CD4-positive, alpha-beta T cell treated with Interleukin-15 for 4 hours (primary cell): ENCODE measurements at regions not wholly inside any gene's neighbourhood (a gene's known extent, or its start where the extent isn't known, plus 50 kb on each side); places are given as distances from the start of the nearest gene placed in this dataset.
"Not testable (repeated sequence)": the region's sequence is repeated elsewhere in the genome, so short reads cannot be mapped to it uniquely, and the experiment has no call there.

Source experiments
- DNase-seq: peaks from one replicate; pipeline ENCODE4 v3.0.0-alpha.2; 2020; ENCODE audit warnings: low spot score

DNA sequence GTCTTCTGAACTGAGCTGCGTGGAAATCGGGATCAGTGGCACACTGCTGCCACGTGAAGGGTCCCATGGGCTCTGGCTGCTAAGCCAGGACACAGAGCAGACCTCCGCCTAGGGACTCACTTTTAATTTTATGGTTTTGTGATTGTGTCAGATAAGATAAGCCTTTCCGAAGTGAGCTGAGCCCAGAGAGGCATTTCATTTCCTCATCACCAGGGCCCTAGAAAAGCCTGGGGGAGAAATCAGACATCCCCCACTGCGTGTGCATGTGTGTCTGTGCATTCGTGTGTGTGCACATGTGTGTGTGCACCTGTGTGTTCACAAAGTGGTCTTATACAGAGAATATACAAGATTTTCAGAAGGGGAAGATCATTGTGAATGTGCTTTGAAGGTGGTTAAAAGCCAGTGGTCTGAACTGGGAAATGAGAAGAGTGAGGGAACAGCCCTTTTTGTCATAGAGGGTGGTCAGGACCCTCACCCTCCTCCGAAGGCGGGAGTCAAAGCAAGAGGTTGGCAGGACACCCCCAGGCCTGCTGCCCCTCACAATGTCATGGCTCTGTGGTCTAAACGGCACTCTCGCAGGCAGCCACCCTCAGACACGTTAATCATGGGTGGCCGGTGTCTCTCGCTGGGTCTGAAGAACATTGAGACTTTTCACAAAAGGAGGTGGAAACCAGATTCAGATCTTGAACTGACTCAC lies 176.1 kb upstream of the PFKP start:
- DNase-seq = no peak

DNA sequence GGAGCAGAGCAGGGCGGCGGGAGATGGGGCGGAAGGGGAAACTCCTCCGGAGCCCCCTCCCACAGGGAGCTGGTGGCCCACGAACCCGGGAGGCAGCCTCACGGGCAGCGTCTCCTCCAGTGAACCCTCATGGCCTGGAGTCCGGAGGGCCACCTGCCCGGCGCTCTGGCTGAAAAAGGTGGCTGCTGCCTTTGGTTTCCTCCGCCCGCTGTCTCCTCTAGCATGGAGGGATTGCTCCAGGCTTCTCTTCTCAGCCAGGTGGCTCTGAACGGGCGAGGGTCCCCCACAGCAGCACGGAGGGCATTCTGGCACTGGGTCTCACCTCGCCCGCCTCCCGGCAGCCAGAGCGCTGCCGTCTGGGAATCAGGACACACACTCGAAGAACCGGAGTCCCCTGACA lies 177.3 kb upstream of the PFKP start:
- DNase-seq = no peak

DNA sequence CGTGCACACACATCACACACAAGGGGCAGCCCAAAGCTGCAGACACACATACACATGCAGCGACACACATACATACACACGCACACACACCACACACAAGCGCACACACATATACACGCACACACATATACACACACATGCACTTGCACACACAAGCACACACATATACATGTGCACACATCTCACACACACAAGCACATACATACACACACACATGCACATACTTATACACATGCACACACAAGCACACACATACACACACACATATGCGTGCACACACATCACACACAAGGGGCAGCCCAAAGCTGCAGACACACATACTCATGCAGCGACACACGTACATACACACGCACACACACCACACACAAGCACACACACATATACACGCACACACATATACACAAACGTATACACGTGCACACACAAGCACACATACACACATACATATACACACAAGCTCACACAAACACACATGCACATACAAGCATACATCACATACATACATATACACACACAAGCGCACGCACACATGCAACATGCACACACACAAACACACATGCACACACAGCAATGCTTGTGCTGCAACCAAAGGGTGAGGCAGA lies 178.8 kb upstream of the PFKP start:
- no peak for DNase-seq

DNA sequence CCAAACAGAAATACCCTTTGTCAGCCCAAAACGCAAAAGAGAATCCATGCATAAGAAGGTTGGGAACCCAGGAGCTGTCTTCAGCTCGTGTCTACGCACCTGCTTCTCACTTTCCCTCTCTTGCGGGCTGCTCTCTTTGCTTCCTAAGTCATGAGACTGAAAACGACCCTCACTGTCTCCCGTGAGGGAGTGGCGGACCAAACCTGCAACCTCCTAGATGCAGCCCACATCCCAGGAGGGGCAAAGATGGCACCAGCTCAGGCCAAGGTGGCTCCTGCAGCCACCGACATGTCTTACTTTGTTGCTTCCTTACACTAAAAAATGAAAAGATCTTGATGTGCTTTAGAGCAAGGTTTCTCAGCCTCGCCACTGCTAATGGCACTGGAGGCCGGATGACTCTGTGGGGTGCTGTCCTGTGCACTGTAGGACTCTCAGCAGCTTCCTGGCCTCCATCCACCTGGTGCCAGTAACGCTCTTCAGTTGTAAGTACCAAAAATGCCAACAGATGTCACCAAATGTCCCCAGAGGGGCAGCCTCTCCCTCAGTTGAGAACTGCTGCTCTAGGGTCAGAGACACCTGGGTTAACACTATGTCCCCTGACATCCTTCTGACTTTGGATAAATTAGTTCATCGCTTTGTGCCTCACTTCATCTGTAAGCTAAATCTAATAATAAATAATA lies 179.8 kb upstream of the PFKP start:
- no peak for DNase-seq

DNA sequence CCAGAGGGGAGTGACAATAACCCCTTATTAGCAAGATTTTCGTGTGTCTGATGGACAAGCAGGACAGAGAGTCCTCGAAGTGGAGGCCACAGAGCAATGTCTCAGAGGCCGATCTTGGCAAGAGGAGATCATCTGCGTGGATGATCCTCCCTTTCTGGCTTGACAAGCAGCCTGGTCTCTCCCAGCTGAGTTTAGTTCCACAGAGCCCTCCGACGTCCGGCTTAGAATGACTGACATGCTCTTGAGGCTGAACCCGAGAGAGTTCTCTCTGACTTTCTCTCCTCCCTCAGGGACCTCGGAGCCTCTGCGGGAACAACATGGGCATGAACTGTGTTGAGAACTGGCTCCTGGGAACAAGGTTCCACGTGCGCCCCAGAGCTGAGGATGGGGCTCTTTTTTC lies 180.7 kb upstream of the PFKP start:
- no peak for DNase-seq

DNA sequence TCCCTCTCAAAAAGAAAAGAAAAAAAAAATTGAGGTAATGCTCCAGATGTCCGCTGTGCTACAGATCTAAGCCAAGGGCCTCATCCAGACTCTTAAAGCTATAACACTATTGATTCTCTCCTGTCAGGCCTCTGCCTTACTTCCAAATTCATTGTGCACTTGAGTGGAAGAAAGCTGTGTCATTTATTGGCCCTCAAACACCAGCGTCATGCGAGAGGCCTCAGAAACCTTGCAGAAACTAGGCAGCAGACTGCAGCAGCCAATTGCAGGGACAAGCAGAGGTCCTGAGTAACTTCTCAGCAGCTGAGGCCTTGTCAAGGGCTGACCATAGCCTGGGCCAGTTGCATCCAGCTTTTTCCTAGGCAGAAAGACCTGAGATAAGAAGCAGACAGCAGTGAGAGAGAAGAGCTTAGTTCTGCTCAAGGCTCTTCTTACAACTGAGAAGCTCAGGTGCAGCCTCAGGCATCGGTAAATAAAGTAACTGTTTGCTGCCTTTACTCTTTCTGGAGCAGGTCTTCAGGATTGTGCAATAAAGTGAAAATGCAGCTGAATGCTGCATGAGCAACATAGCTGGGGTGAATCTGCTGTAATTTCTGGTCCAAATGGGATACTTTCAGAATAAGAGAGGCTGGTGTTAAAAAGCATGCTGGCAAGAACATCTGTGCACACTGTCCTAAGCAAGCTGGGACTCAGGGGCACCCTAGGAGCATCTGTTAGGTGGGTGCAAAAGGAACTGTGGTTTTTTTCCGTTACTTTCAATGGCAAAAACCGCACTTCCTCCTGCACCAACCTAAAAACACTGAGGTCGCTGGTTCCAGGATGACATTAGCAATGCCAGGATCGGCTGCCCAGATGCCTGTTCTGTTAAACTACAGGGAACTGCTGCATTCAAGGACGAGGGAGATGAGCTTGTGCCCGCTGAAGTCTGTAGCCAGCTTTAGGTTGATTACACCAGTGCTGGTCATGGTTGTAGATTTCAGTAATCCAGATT lies 181.8 kb upstream of the PFKP start:
- DNase-seq = no peak

DNA sequence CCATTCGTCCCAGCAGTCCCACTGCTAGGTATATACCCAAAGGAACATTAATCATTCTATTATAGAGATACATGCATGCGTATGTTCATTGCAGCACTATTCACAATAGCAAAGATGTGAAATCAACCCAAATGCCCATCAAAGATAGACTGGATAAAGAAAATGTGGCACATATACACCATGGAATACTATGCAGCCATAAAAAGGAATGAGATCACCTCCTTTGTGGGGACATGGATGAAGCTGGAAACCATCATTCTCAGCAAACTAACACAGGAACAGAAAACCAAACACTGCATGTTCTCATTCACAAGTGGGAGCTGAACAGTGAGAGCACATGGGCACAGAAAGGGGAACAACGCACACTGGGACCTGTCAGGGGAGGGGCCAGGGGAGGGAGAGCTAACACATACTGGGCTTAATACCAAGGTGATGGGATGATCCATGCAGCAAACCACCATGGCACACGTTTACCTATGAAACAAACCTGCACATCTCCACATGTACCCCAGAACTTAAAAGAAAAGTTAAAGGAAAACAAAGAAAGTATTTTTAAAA lies 183.3 kb upstream of the PFKP start:
- DNase-seq = not testable (repeated sequence)

DNA sequence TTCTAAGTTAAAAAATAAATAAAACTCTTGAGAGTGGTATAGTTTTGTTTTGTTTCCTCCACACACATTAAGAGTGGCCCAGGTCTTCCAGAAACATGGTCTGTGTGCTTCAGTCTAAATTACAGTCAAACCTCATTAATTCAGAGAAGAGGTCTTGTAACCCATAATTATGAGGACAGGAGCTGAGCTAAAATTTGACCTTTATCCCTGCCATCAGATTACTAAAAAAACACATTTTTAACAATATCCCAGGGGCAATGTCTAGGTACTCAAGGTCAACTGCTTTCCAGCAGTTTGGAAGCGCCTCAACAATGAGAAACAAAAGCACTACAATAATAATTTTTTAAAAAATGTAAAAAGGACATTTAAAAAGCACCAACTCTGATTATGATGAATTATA lies 184.1 kb upstream of the PFKP start:
- no peak for DNase-seq

DNA sequence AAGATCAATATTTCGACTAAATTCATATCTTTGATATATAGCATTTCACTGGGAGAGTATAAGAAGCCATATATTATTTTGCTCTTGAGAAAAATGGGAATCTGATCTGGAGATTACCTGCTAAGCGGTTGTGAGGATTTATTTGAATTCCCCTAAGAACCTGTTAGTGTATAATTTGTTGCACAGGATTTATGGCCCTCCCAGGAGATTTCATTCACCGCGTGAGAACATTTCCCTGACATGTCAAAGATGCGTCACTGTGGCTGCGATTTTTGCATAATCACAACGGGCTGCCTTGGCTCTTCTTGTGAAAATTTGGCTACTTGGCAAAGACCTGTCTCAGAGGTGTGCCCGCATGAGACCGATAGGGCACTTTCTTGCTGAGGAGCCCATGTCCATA lies 184.7 kb upstream of the PFKP start:
- no peak for DNase-seq

DNA sequence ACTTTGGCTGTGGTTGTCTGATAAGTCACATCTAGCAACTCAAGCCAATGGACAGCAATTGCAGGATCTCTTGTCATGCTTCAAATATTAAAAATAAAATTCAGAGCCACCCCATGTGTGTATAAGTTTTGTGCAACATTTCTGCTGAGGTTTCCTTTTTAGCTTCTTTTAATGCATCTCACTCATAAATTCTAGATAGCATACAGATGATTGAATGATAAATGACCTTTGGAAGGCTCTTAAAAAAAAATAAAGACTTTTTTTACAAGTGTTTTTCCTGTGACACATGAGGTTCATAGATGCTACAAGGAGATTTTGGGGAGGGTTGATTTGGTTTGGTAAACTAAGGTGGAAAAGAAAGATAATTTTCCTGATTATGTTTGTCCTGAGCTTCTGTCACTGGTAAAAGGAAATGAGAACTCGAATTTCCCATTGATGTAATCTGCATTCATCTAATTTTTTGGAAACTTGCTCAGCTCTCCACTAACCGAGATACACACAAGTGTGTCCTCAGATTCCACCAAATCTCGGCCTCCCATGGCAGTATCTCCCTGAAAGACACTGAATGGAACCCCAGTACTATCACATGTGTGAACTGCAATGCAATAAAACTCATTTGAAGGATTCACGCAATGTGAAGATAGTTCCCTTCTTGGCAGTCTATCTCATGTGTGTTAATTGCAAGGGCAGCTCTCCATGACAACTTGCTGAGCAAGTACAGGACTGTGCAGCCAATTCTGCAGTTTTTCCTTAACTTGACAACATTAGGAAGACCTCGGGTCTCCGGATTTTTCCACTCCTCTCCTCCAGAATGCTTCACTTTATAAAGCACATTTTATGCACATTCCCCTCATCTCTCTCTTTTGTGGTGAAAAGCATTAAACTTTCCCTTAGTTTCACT lies 185.4 kb upstream of the PFKP start:
- no peak for DNase-seq

DNA sequence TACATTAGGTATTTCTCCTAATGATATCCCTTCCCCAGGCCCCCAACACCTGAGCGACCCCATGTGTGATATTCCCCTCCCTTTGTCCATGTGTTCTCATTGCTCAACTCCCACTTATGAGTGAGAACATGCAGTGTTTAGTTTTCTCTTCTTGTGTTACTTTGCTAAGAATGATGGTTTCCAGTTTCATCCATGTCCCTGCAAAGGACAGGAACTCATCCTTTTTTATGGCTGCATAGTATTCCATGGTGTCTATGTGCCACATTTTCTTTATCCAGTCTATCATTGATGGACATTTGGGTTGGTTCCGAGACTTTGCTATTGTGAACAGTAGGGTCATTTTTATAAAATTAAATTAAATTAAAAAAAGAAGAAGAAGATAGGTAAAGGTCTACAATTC lies 187.3 kb upstream of the PFKP start:
- not testable (repeated sequence) for DNase-seq

DNA sequence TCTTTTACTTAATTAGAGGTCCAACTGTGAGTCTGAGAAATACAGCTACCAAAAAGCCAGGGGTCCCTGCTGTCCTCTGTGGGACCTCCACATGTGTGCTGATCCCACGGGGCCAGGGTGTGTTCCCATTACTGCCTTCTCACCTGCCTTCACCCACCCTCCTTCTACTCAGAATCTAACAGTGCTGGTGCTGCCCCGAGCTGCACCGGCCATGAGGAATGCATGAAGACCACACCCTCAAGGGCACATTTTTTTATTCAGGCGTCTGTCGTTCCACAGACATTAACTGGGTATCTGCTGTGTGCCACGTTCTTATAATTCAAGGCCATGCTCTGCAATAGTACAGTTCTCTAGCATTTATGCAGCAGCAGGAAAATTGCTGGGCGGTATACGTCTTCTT lies 188.5 kb upstream of the PFKP start:
- no peak for DNase-seq

DNA sequence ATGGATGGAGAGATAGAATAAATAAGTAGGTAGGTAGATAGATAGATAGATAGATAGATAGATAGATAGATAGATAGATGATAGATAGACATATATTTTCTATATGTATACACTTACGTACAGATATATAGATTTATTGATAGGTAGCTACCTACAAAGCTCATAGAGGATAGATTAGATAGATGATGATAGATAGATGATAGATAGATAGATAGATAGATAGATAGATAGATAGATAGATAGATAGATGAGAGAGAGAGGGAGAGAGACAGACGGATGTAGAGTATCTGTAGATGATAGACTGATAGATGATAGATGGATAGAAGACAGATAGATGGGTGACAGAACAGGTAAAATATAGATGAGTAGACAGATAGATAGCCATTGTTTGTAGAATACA lies 191.3 kb upstream of the PFKP start:
- no peak for DNase-seq

DNA sequence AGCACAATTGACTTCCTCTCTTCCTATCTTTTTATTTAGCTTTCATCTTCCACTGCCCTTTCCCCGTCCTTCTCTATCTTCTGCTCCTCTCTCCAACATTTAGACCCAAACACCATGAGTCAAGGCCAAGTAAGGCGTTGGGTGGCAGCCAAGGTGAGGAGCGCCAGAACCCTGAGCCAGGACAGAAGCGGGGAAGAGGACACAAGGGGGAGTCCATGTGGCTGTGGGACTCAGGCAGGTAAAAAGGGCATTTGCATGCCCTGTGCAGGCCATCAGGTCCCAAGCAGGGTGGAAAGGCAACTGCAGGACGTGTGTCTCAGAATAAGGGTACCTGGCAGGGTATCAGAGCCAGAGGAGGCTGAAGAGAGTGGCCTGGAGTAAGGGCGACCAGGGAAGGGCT lies 192.4 kb upstream of the PFKP start:
- DNase-seq = no peak

DNA sequence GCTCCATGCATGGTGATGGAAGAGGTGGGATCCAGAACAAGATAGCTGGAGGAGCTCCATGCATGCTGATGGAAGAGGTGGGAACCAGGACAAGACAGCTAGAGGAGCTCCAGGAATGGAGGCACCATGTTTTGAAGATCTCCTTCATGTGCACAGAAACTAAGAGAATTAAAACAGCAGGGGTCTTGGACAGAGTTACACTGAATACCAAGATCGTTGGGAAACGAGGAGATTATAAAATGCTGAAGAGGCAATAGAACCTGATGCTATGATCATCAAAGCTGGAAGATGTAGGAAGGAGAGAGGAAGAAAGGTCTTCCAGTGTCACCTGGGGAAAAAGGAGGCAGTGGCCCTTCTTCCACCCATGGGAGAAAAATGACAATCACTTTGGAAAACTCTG lies 193.6 kb upstream of the PFKP start:
- DNase-seq = no peak

DNA sequence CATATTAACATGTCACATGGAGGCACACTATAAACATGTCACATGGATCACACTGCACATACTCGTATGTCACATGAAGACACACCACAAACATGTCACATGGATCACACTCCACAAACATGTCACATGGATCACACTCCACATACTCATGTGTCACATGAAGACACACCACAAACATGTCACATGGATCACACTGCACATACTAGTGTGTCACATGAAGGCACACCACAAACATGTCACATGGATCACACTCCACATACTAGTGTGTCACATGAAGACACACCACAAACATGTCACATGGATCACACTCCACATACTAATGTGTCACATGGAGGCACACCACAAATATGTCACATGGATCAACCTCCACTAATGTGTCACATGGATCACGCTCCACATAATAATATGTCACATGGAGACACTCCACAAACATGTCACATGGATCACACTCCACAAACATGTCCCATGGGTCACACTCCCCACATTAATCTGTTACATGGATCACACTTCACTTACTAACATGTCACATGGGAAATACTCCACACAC lies 195.6 kb upstream of the PFKP start:
- no peak for DNase-seq

DNA sequence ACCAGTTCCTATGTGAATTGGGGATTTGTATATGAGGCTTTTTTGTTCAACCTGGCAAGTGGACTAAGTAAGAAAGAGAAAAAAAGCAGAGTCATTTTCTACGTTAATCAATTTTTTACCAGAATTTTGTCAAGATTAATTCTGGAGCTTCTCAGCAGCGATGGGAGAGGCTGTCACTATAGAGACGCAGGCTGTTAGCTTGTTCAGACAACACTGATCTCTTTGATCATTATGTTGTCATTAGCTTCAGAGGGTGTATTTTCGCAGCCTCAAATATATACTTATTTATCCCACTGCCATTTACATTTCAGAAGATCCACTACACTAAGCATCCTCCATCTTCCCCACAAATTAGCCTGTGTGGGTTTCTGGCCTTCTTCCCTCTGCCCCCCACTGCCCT lies 196.7 kb upstream of the PFKP start:
- DNase-seq = no peak

DNA sequence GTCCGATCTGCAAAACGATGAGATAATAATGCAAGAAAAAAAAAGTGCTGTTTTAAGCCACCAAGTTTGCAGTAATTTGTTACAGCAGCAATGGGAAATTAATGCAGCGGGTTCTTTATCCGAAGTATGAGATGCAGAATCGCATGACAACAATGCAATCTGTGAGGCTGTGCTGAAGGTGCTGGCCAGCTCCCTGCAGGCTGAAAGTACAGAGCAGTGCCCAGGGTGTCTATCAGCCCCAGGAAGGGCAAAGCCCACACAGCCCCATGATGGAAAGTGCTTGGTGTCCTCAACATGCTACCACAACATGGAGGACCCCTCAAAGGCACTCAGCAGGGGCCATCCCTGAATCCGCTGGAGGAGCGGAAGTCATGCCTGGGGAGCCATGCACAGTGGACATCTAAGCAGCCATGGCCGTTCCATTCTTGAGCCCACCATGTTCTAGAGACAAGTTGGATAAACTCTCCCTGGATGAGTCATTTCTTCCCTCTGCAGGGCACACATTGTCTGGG lies 199.5 kb upstream of the PFKP start:
- no peak for DNase-seq

DNA sequence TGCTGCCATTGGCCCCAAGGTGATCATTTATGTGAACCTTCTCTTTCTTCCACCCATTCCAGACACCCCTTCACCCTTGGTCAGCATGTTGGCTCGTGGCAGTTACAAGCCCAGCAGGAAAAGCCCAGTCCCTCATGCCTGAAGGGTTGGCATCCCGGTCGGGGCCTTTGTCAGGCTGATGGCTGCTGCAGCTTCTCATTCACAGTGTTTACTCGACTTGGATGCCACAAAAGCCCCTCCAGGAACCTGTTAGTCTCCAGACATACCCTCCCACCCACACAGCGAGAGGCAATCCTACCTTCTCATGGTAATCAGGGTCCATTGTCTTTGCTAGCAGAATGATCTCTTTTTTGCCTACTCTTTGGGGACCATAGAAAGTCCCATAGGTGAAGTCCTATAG lies 200.8 kb upstream of the PFKP start:
- DNase-seq = no peak

DNA sequence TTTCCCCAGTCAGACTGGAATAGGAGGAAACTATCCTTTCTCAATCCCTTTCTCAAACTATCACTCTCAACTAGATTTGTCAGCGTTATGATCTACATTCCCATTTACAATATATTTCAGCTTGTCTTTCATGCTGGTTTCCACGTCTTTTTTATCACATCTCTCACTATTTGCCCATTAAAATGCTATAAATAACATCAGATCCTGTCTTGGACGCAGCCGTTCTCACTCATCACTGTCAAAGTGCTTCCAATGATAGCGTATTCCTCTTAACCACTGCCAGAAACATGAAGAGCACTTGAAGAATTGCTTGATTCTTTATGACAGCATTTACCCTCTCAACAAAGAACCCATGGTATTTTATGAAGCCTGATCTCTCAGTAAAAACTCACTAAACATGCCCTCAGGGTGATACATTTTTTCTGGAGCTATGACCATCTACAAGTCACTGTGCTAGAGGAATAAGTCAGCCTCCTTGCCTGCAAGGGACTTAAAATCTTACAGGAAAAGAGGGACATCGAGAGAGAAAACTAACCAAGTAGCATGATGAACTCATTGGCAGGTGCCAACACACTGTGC lies 205.6 kb upstream of the PFKP start:
- no peak for DNase-seq
